ENCODE measurements at regions not wholly inside any gene's neighbourhood (a gene's known extent, or its start where the extent isn't known, plus 50 kb on each side); places are given as distances from the start of the nearest gene placed in this dataset.

DNA sequence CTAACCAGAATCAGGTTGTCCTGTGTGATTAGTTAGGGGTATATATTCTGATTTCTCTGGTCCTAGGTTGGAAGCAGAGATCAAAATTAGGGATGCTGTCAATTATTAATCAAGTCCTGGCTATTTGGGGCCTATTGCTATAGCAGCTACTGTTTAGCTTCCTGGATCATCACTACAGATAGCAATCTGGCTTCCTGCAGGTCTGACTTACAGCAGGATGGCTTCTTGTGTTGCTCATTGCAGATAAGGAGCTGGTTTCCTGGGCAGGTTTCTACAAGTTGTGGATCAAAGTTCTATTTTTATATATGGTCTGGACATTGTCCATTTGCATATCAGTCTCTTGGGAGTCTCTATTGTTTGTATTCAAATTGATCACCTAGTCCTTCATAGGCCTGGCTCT lies 57.7 kb upstream of the C4orf54 start:
- DNase-seq (no peak), ATAC-seq (no peak)
- CTCF ChIA-PET: no interaction called here
- Mint-ChIP-seq H3K27ac (no peak overlapping the region), H3K4me1 (ENCODE audit: low read depth) (peaks cover 5% of the 10 kb centered on the region), H3K36me3 (ENCODE audit: low read depth) (no peaks in the 10 kb centered on the region), H3K4me3 (no peak overlapping the region), H3K27me3 (peaks cover 2% of the 10 kb centered on the region), H3K9me3 (no peaks in the 10 kb centered on the region)
- POLR2A ChIA-PET: no interaction called here
- intact Hi-C loops (cut with micrococcal nuclease): no loop called here
- TF ChIP-seq, protein P1, sequence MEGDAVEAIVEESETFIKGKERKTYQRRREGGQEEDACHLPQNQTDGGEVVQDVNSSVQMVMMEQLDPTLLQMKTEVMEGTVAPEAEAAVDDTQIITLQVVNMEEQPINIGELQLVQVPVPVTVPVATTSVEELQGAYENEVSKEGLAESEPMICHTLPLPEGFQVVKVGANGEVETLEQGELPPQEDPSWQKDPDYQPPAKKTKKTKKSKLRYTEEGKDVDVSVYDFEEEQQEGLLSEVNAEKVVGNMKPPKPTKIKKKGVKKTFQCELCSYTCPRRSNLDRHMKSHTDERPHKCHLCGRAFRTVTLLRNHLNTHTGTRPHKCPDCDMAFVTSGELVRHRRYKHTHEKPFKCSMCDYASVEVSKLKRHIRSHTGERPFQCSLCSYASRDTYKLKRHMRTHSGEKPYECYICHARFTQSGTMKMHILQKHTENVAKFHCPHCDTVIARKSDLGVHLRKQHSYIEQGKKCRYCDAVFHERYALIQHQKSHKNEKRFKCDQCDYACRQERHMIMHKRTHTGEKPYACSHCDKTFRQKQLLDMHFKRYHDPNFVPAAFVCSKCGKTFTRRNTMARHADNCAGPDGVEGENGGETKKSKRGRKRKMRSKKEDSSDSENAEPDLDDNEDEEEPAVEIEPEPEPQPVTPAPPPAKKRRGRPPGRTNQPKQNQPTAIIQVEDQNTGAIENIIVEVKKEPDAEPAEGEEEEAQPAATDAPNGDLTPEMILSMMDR (IDR thresholded peaks at IDR 0.05): no peak

DNA sequence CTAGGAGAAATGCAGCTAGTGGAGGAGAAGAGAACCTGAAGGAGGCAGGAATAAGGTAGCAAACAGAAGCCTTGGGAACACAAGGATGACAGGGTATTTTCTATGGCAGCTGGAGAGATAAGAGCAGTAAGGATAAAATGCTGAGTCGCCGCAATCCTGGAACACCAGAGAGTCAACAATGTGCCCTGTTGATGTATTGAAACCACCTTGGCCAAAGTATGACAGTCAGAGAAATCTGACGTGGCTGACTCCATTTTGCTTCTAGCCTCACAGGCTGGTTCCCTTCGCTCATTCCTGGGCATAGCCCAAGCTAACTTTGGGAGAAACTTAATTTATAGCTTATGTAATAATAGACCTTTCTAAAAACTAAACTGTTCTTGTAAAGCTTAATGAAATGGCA lies 56.6 kb upstream of the C4orf54 start:
- Mint-ChIP-seq H3K4me1 (ENCODE audit: low read depth) (peaks cover 5% of the 10 kb centered on the region), H3K27me3 (peaks cover 2% of the 10 kb centered on the region), H3K4me3 (no peak overlapping the region), H3K9me3 (no peaks in the 10 kb centered on the region), H3K36me3 (ENCODE audit: low read depth) (no peaks in the 10 kb centered on the region), H3K27ac (no peak overlapping the region)
- ChIA-PET POLR2A (no interaction called here), CTCF (interaction anchor here (1.5 kb wide), 1 partner anchor 94 kb away, joined by 3 read pairs; no protein-coding TSS in a partner anchor)
- TF ChIP-seq, protein P1 (IDR thresholded peaks at IDR 0.05): no peak
- no peak for DNase-seq
- no peak for ATAC-seq
- intact Hi-C loops (cut with micrococcal nuclease): no loop called here

DNA sequence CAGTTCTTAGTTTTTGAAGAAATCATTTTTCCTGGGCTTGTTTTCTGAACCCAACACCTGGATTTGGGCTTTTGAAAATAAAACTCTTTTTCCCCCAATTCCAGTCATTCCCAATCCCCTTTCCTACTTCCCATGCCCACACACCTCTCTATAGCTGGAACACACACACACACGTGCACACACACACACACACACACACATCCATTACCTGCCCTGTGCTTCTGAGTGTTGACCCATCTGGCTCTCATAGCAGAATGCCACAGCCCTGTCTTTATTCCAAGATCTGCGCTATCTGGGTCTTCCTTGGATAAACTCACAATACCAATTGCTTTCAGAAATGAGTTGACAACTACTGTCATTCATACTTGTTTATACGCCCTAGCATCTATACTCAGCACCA lies 54.9 kb upstream of the C4orf54 start:
- CTCF ChIA-PET: interaction anchor here (0.8 to 1.6 kb wide), 2 partner anchors 12 to 97 kb away, joined by 3 to 5 read pairs; no protein-coding TSS in a partner anchor
- Mint-ChIP-seq H3K9me3 (no peaks in the 10 kb centered on the region), H3K4me1 (ENCODE audit: low read depth) (peaks cover 5% of the 10 kb centered on the region), H3K36me3 (ENCODE audit: low read depth) (no peaks in the 10 kb centered on the region), H3K27me3 (peaks cover 1% of the 10 kb centered on the region), H3K27ac (no peak overlapping the region), H3K4me3 (no peak overlapping the region)
- ATAC-seq: no peak
- intact Hi-C loops (cut with micrococcal nuclease): no loop called here
- POLR2A ChIA-PET: interaction anchor here (1.0 kb wide), 1 partner anchor 26 kb away, joined by 3 read pairs; no protein-coding TSS in a partner anchor
- TF ChIP-seq, protein P1 (IDR thresholded peaks at IDR 0.05): no peak
- DNase-seq: no peak

DNA sequence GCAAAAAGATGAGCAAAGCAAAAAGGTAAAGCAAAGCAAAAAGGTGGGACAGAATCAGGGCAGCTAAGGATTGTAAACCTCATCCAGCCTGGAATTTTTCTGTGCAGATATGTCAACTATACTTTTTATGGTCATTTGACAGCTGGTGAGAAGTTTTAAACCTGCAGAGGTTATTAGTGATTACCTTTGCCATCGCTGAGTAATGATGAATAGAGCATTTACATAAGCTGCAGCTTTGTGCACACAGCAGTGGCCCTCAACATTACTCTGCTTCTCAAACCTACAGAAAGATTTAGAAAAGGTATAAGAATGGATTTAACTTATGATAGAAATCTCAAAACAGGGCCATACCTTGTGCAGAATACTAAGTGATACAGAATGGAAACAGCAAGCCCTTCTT lies 54.5 kb upstream of the C4orf54 start:
- DNase-seq: no peak
- Mint-ChIP-seq H3K9me3 (no peaks in the 10 kb centered on the region), H3K27ac (no peak overlapping the region), H3K27me3 (peaks cover 1% of the 10 kb centered on the region), H3K4me3 (no peak overlapping the region), H3K36me3 (ENCODE audit: low read depth) (no peaks in the 10 kb centered on the region), H3K4me1 (ENCODE audit: low read depth) (peaks cover 5% of the 10 kb centered on the region)
- ATAC-seq: no peak
- CTCF ChIA-PET: interaction anchor here (1.6 kb wide), 1 partner anchor 12 kb away, joined by 5 read pairs; no protein-coding TSS in a partner anchor
- POLR2A ChIA-PET: interaction anchor here (1.0 kb wide), 1 partner anchor 25 kb away, joined by 3 read pairs; no protein-coding TSS in a partner anchor
- intact Hi-C loops (cut with micrococcal nuclease): no loop called here
- TF ChIP-seq, protein P1 (IDR thresholded peaks at IDR 0.05): no peak

DNA sequence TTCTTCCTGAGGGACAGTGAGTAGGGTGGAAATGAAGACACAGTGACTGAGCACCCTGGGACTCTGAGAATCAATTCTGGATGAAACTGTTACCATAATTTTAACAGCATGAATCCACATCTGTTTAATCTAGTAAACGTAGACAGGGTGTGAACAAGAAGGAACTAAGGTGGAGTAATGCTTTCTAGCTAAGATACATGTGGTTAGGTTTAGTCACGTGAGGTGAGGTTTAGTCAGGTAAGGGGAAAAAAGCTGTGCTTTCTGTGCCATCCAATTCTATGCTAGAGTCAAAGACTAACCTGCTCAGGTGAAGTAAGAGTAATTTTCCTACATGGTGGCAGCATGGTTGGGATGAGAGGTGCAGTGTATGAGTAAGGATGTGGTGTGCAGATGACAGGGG lies 54.0 kb upstream of the C4orf54 start:
- intact Hi-C loops (cut with micrococcal nuclease): no loop called here
- TF ChIP-seq, protein P1 (IDR thresholded peaks at IDR 0.05): no peak
- no peaks in the 10 kb centered on the region for H3K9me3 Mint-ChIP-seq
- ChIA-PET POLR2A (interaction anchor here (1.0 kb wide), 1 partner anchor 25 kb away, joined by 3 read pairs; no protein-coding TSS in a partner anchor), CTCF (interaction anchor here (1.6 kb wide), 1 partner anchor 13 kb away, joined by 5 read pairs; no protein-coding TSS in a partner anchor)
- H3K4me3 Mint-ChIP-seq: no peak overlapping the region
- no peak for ATAC-seq
- H3K4me1 Mint-ChIP-seq (ENCODE audit: low read depth): peaks cover 5% of the 10 kb centered on the region
- H3K27me3 Mint-ChIP-seq: peaks cover 1% of the 10 kb centered on the region
- H3K27ac Mint-ChIP-seq: no peak overlapping the region
- no peak for DNase-seq
- no peaks in the 10 kb centered on the region for H3K36me3 Mint-ChIP-seq (ENCODE audit: low read depth)
